Gastrocnemius medialis (tissue), 4 donors: ENCODE measurements at regions not wholly inside any gene's neighbourhood (a gene's known extent, or its start where the extent isn't known, plus 50 kb on each side); places are given as distances from the start of the nearest gene placed in this dataset.

Experiments used
- CTCF ChIP-seq, 5 experiments: fragments of 450-650 bp in 3 of 5; fragments of 200-600 bp in 2 of 5; sonication (generic) in 2 of 5; IDR thresholded peaks in 4 of 5; conservative IDR thresholded peaks in 1 of 5; 1 replicate in 4 of 5; 2 replicates in 1 of 5; pipeline ENCODE4 v1.5.1; 2016 to 2019; ENCODE audit warnings: antibody characterized with exemption in 5 of 5, mild to moderate bottlenecking in 3 of 5, moderate library complexity in 3 of 5
- POLR2A ChIP-seq, 2 donors: fragments of 450-650 bp; IDR thresholded peaks; one replicate each; pipeline ENCODE4 v1.6.1; 2017; ENCODE audit warnings: antibody characterized with exemption in 2 of 2, mild to moderate bottlenecking in 2 of 2, moderate library complexity in 2 of 2

GRCh38 chr21:15283789-15284188, 219.0 kb upstream of the NRIP1 start:
- TF ChIP-seq POLR2A (IDR thresholded peaks at IDR 0.05) (no peak), CTCF (IDR thresholded peaks at IDR 0.05 in 4 of 5, conservative IDR thresholded peaks at IDR 0.05 in 1 of 5) (no peak)
